Activated naive CD8-positive, alpha-beta T cell (primary cell): ENCODE measurements at regions not wholly inside any gene's neighbourhood (a gene's known extent, or its start where the extent isn't known, plus 50 kb on each side); places are given as distances from the start of the nearest gene placed in this dataset.

Experiments
- H3K27ac Mint-ChIP-seq: one replicate; pipeline ENCODE4 v1.8.0; 2021; ENCODE audit warnings: mixed read lengths
- H3K27me3 Mint-ChIP-seq: one replicate; pipeline ENCODE4 v1.8.0; 2021; ENCODE audit warnings: mixed read lengths
- H3K36me3 Mint-ChIP-seq: one replicate; pipeline ENCODE4 v1.8.0; 2021; ENCODE audit warnings: mixed read lengths
- H3K4me1 Mint-ChIP-seq: one replicate; pipeline ENCODE4 v1.8.0; 2021; ENCODE audit warnings: low read depth, mixed read lengths
- H3K4me3 Mint-ChIP-seq: one replicate; pipeline ENCODE4 v1.8.0; 2021; ENCODE audit warnings: mild to moderate bottlenecking, mixed read lengths
- H3K9me3 Mint-ChIP-seq: one replicate; pipeline ENCODE4 v1.8.0; 2021; ENCODE audit warnings: low read depth, mixed read lengths

DNA sequence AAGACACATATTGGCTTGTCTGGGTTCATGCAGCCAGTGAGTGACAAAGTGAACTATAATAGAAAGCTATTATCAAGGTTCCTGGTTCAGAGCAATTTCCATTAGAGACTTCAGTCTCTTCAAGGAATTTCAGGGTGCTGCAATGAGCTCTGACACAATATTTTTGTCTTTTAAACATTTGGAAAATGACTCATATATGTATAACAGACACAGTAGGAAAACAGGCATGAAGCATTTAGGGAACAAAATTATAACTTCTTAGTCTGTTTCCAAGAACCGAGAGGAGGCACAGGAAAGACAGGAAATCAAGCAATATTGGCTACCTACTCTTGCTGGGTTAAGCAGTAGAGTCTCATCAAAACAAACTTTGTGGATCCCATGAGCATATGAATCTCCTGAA lies 170.4 kb downstream of the PTPRC start:
- no peaks in the 10 kb centered on the region for H3K27me3 Mint-ChIP-seq
- H3K36me3 Mint-ChIP-seq, result peaks cover 10% of the 10 kb centered on the region
- H3K27ac Mint-ChIP-seq, result no peak overlapping the region
- H3K4me3 Mint-ChIP-seq, result no peak overlapping the region
- H3K4me1 Mint-ChIP-seq, result no peaks in the 10 kb centered on the region
- H3K9me3 Mint-ChIP-seq, result peaks cover 17% of the 10 kb centered on the region

GRCh38 chr1:198811449-198811848 lies 172.6 kb downstream of the PTPRC start:
- Mint-ChIP-seq H3K4me3 (no peak overlapping the region), H3K4me1 (no peaks in the 10 kb centered on the region), H3K36me3 (peaks cover 25% of the 10 kb centered on the region), H3K27me3 (no peaks in the 10 kb centered on the region), H3K27ac (no peak overlapping the region), H3K9me3 (peaks cover 30% of the 10 kb centered on the region)

DNA sequence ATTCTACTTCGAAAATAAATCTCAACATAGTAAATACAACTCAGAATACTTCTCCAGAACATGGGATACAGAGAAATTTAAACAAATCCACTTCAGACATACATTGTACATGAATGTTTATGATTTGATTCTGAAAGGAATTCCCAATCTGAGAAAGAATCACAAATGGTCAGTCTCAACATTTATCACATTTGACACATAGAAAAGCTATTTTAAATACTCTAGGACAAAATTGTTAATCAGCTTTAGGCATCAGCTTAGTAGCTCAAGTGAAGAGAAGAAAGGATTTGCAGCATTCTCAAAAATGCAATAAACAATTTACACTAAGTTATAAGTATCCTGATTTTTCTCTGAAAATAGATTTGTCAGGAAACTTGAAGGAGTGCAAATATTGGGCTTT lies 184.8 kb downstream of the PTPRC start:
- Mint-ChIP-seq H3K27ac (no peak overlapping the region), H3K27me3 (no peaks in the 10 kb centered on the region), H3K36me3 (peaks cover 8% of the 10 kb centered on the region), H3K4me3 (no peak overlapping the region), H3K9me3 (no peaks in the 10 kb centered on the region), H3K4me1 (no peaks in the 10 kb centered on the region)

- Mint-ChIP-seq H3K27ac (no peak overlapping the region), H3K4me3 (no peak overlapping the region), H3K9me3 (no peaks in the 10 kb centered on the region), H3K36me3 (peaks cover 4% of the 10 kb centered on the region), H3K27me3 (no peaks in the 10 kb centered on the region), H3K4me1 (no peaks in the 10 kb centered on the region)
Measured at GRCh38 chr1:198825254-198825653, 186.4 kb downstream of the PTPRC start.

DNA sequence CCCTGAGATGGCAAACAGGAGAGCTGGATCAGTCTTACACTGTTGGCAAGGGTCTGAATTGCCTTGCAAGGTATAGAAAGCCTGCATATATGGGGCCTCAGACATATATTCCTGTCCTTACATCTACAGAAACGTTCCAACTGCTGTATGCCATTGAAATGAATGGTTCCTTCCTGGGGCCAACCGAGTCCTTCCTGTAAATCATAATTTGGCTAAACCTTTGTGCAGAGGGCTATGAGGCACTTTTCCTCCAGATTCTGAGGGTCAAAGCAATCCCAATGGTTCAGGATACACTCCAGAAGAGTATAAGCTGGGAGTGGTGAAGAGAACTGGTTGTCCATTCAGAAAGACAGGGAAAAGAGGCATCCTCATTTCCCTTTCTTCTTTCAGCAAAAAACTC lies 190.5 kb downstream of the PTPRC start:
- no peak overlapping the region for H3K4me3 Mint-ChIP-seq
- no peak overlapping the region for H3K27ac Mint-ChIP-seq
- H3K27me3 Mint-ChIP-seq, result no peaks in the 10 kb centered on the region
- H3K9me3 Mint-ChIP-seq, result no peaks in the 10 kb centered on the region
- H3K4me1 Mint-ChIP-seq, result peaks cover 3% of the 10 kb centered on the region
- peaks cover 4% of the 10 kb centered on the region for H3K36me3 Mint-ChIP-seq

- H3K27ac Mint-ChIP-seq, result no peak overlapping the region
- H3K4me1 Mint-ChIP-seq, result peaks cover 3% of the 10 kb centered on the region
- H3K36me3 Mint-ChIP-seq, result peaks cover under 1% of the 10 kb centered on the region
- H3K4me3 Mint-ChIP-seq, result no peak overlapping the region
- no peaks in the 10 kb centered on the region for H3K27me3 Mint-ChIP-seq
- H3K9me3 Mint-ChIP-seq, result no peaks in the 10 kb centered on the region
Measured at GRCh38 chr1:198829944-198830343, 191.1 kb downstream of the PTPRC start.

DNA sequence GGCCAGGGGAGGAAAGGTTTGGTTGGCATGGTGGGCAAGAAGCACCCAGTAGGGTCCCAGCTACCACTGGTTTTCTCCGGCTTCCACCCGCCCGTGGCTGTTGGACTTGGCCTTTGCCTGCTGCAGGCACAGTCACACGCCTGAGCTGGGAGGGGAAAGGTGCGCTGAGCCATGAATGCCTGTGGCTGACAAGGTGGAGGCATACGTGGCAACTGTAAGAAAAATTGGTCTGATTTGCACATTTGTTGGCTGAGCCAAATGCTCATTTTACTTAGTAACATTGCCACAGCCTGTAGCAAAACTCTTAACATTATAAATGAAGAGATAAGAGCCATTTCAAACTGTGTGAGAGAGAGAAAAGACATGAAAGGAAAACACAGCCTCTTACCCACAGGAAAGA lies 191.6 kb downstream of the PTPRC start:
- Mint-ChIP-seq H3K4me1 (peaks cover 3% of the 10 kb centered on the region), H3K27ac (no peak overlapping the region), H3K9me3 (no peaks in the 10 kb centered on the region), H3K4me3 (no peak overlapping the region), H3K36me3 (no peaks in the 10 kb centered on the region), H3K27me3 (no peaks in the 10 kb centered on the region)

GRCh38 chr1:198833706-198834503 lies 195.1 kb downstream of the PTPRC start:
- no peak overlapping the region for H3K27ac Mint-ChIP-seq
- H3K9me3 Mint-ChIP-seq, result no peaks in the 10 kb centered on the region
- H3K36me3 Mint-ChIP-seq, result no peaks in the 10 kb centered on the region
- no peak overlapping the region for H3K4me3 Mint-ChIP-seq
- no peaks in the 10 kb centered on the region for H3K27me3 Mint-ChIP-seq
- peaks cover 3% of the 10 kb centered on the region for H3K4me1 Mint-ChIP-seq

GRCh38 chr1:198837278-198838021 lies 198.6 kb downstream of the PTPRC start:
- no peaks in the 10 kb centered on the region for H3K4me1 Mint-ChIP-seq
- H3K27ac Mint-ChIP-seq, result no peak overlapping the region
- H3K27me3 Mint-ChIP-seq, result no peaks in the 10 kb centered on the region
- H3K36me3 Mint-ChIP-seq, result peaks cover 9% of the 10 kb centered on the region
- peaks cover 7% of the 10 kb centered on the region for H3K9me3 Mint-ChIP-seq
- no peak overlapping the region for H3K4me3 Mint-ChIP-seq

- Mint-ChIP-seq H3K27me3 (no peaks in the 10 kb centered on the region), H3K9me3 (peaks cover 7% of the 10 kb centered on the region), H3K36me3 (peaks cover 9% of the 10 kb centered on the region), H3K4me1 (no peaks in the 10 kb centered on the region), H3K4me3 (no peak overlapping the region), H3K27ac (no peak overlapping the region)
Measured at GRCh38 chr1:198838022-198838342, 199.1 kb downstream of the PTPRC start.

GRCh38 chr1:198841477-198841876 lies 202.6 kb downstream of the PTPRC start:
- Mint-ChIP-seq H3K4me1 (no peaks in the 10 kb centered on the region), H3K27ac (no peak overlapping the region), H3K27me3 (no peaks in the 10 kb centered on the region), H3K9me3 (peaks cover 7% of the 10 kb centered on the region), H3K36me3 (peaks cover 20% of the 10 kb centered on the region), H3K4me3 (no peak overlapping the region)

DNA sequence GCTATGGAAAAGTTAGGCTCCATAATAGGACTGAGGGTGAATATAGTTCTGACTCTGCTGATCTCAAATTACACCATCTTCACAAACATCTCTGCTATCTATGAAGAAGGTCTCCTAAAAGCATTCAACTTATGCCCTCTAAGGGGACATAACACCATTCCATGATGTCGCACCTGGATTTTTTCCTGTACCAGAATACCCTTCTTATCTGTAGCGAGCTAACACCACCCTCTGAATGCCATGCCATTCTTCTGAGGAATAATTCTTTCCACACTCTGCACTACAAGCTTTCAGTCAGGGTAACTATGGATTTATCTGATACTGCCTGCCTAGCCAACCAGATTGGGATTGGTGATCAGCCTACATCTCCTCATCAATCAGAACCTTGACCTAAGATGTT lies 203.8 kb downstream of the PTPRC start:
- H3K4me3 Mint-ChIP-seq, result no peak overlapping the region
- no peak overlapping the region for H3K27ac Mint-ChIP-seq
- H3K27me3 Mint-ChIP-seq, result no peaks in the 10 kb centered on the region
- peaks cover 28% of the 10 kb centered on the region for H3K36me3 Mint-ChIP-seq
- peaks cover 11% of the 10 kb centered on the region for H3K9me3 Mint-ChIP-seq
- H3K4me1 Mint-ChIP-seq, result no peaks in the 10 kb centered on the region

DNA sequence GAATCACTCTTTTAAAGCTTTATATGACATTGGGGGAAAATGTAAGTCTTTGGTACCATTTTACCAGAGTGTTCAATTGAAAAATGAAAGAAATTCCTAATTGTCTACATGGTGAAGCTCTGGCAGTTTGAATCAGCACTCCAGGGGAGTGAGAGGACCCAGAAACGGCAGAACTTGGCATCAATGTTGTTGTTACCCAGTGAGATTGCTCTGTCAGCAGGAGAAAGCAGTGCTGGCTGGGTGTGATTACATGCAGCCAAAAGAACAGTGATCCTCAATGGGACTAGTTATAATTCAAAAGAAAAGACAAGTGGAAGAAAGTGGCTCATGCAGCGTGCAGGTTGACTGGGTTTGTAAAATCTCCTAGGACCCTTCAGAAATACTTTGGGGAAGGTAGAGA lies 206.4 kb downstream of the PTPRC start:
- no peak overlapping the region for H3K4me3 Mint-ChIP-seq
- H3K4me1 Mint-ChIP-seq, result no peaks in the 10 kb centered on the region
- H3K36me3 Mint-ChIP-seq, result peaks cover 29% of the 10 kb centered on the region
- no peaks in the 10 kb centered on the region for H3K27me3 Mint-ChIP-seq
- no peak overlapping the region for H3K27ac Mint-ChIP-seq
- peaks cover 4% of the 10 kb centered on the region for H3K9me3 Mint-ChIP-seq

DNA sequence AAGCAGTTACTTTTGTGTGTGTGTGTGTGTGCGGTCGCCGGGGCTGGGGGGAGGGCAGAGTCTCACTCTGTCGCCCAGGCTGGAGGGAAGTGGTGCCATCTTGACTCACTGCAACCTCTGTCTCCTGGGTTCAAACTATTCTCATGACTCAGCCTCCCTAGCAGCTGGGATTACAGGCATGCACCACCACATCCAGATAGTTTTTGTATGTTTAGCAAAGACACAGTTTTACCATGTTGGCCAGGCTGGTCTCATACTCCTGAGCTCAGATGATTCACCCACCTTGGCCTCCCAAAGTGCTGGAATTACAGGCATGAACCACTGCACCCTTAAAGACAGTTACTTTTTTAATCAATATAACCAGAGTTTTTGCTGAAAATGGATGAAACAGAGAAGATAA lies 207.0 kb downstream of the PTPRC start:
- no peaks in the 10 kb centered on the region for H3K27me3 Mint-ChIP-seq
- no peak overlapping the region for H3K4me3 Mint-ChIP-seq
- peaks cover 29% of the 10 kb centered on the region for H3K36me3 Mint-ChIP-seq
- H3K4me1 Mint-ChIP-seq, result no peaks in the 10 kb centered on the region
- H3K9me3 Mint-ChIP-seq, result peaks cover 4% of the 10 kb centered on the region
- H3K27ac Mint-ChIP-seq, result no peak overlapping the region

GRCh38 chr1:198846556-198846955 lies 207.7 kb downstream of the PTPRC start:
- no peak overlapping the region for H3K27ac Mint-ChIP-seq
- H3K4me1 Mint-ChIP-seq, result no peaks in the 10 kb centered on the region
- no peaks in the 10 kb centered on the region for H3K27me3 Mint-ChIP-seq
- H3K9me3 Mint-ChIP-seq, result peaks cover 4% of the 10 kb centered on the region
- H3K4me3 Mint-ChIP-seq, result no peak overlapping the region
- H3K36me3 Mint-ChIP-seq, result peaks cover 26% of the 10 kb centered on the region

DNA sequence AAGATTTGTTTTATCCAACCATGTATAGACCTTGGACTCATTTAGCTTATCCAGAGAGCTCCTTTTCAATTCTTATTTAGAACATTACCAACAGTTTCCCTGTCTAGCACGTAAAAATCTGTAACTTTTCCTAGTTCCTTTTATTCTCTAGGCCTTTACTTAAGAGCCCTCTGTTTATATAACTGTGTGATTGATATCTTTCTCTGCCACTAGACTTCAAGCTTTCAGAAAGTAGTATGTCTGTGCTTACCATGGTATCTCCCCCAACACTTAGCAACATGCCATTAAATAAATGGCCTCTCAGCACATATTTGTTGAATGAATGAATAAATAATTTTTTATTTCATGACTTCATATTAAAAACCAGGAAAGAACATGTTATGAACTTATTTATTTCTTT lies 209.4 kb downstream of the PTPRC start:
- H3K36me3 Mint-ChIP-seq, result peaks cover 26% of the 10 kb centered on the region
- H3K27me3 Mint-ChIP-seq, result no peaks in the 10 kb centered on the region
- no peak overlapping the region for H3K4me3 Mint-ChIP-seq
- no peaks in the 10 kb centered on the region for H3K4me1 Mint-ChIP-seq
- H3K27ac Mint-ChIP-seq, result no peak overlapping the region
- peaks cover 4% of the 10 kb centered on the region for H3K9me3 Mint-ChIP-seq
